HS-27A (cell line): ENCODE measurements at regions not wholly inside any gene's neighbourhood (a gene's known extent, or its start where the extent isn't known, plus 50 kb on each side); places are given as distances from the start of the nearest gene placed in this dataset.

Source experiments
- DNase-seq: peaks from one replicate; pipeline ENCODE4 v3.0.0-alpha.2; 2012; ENCODE audit warnings: low read depth, missing footprints

DNA sequence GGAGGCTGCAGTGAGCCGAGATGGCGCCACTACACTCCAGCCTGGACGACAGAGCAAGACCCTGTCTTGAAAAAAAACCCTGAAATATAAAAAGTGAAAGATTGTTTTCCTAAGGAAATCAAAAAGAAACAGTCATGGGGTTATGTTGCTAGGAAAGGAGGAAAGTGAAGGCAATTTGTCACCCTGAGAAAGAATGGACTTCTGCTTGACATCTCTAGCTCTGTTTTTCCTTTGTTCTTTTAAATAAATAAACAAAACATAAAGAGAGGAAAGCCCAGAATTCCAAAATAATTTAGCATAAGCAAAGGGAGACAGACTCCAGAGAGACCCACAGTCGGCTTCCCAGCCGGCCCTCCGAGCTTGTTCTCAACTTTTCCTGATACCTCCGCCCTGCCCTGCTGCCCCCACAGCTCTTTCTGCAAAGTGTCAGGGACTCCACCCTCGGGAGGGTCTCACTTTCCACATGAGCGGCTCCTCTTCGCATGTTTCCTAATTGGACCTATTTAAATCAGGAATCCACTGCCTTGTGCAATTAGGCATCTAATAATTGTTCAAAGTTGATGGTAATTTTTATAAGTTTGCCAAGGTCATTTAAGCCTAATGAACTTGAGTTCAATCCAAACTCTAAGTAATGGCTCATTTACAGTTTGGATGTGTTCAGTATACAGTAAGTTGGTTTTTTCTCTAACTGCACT is 49.8 kb upstream of the COPS8 start:
- no peak for DNase-seq
